Breast epithelium (tissue), 3 donors: ENCODE measurements at regions not wholly inside any gene's neighbourhood (a gene's known extent, or its start where the extent isn't known, plus 50 kb on each side); places are given as distances from the start of the nearest gene placed in this dataset.

Experiments used
- CTCF ChIP-seq, 3 donors: fragments of 450-650 bp; IDR thresholded peaks; one replicate each; pipeline ENCODE4 v1.5.1; 2016 to 2017; ENCODE audit warnings: antibody characterized with exemption in 3 of 3, mild to moderate bottlenecking in 3 of 3, moderate library complexity in 3 of 3
- POLR2AphosphoS5 ChIP-seq, 3 donors: sonication (generic); formaldehyde crosslinking; IDR thresholded peaks; one replicate each; pipeline ENCODE4 v1.6.1; 2017; ENCODE audit warnings: antibody characterized with exemption in 3 of 3

GRCh38 chr5:3856036-3856435, 260.4 kb downstream of the IRX1 start:
- TF ChIP-seq CTCF (IDR thresholded peaks at IDR 0.05) (no peak), POLR2AphosphoS5 (IDR thresholded peaks at IDR 0.05) (no peak)
